PC-9 (cell line): ENCODE measurements at regions not wholly inside any gene's neighbourhood (a gene's known extent, or its start where the extent isn't known, plus 50 kb on each side); places are given as distances from the start of the nearest gene placed in this dataset.

Source experiments
- BruUV-seq: library from RNA; stranded (reverse); fragments of 400-500 nt; replicated peaks from 2 replicates; lab custom pipeline; 2021; lab: Mats Ljungman, UMichigan
- CTCF ChIA-PET: fragments of 300-600 bp; sonication (Branson Sonifier 250); formaldehyde crosslinking; loops from one replicate; lab custom pipeline; 2022; ENCODE audit warnings: antibody characterized with exemption; lab: Charles Lee
- POLR2A ChIA-PET: fragments of 300-600 bp; sonication (Branson Sonifier 250); formaldehyde crosslinking; loops from one replicate; lab custom pipeline; 2022; ENCODE audit warnings: antibody characterized with exemption; ENCODE audit not compliant: unreplicated experiment; lab: Charles Lee
- DNase-seq, 2 experiments: peaks; one replicate each; pipeline versions ENCODE4 v3.0.0 to v3.0.0-alpha.2; 2015 to 2022; ENCODE audit warnings: mixed read lengths in 1 of 2
- H2AFZ ChIP-seq: fragments of 200-600 bp; sonication (generic); 2 replicates; pipeline ENCODE4 v1.8.1; 2017; ENCODE audit warnings: antibody characterized with exemption
- H3F3A ChIP-seq: fragments of 200-600 bp; sonication (generic); 2 replicates; pipeline ENCODE4 v1.8.1; 2017; ENCODE audit warnings: antibody characterized with exemption, mild to moderate bottlenecking, low read depth; ENCODE audit not compliant: insufficient read depth
- H3K27ac ChIP-seq: fragments of 200-600 bp; sonication (generic); 2 replicates; pipeline ENCODE4 v1.6.1; 2016; ENCODE audit warnings: mixed run types
- H3K27me3 ChIP-seq: fragments of 200-600 bp; sonication (generic); 2 replicates; pipeline ENCODE4 v1.6.1; 2016; ENCODE audit warnings: low read depth, mixed run types; ENCODE audit not compliant: insufficient read depth
- H3K36me3 ChIP-seq: fragments of 200-600 bp; sonication (generic); 2 replicates; pipeline ENCODE4 v1.6.1; 2016; ENCODE audit warnings: low read depth, mixed run types
- H3K4me1 ChIP-seq: fragments of 200-600 bp; sonication (generic); replicated peaks from 2 replicates; pipeline ENCODE4 v1.6.1; 2016; ENCODE audit warnings: mixed run types; ENCODE audit not compliant: insufficient read depth
- H3K4me2 ChIP-seq: fragments of 200-600 bp; sonication (generic); 2 replicates; pipeline ENCODE4 v1.6.1; 2017; ENCODE audit warnings: mixed run types
- H3K4me3 ChIP-seq: fragments of 200-600 bp; sonication (generic); 2 replicates; pipeline ENCODE4 v1.6.1; 2016; ENCODE audit warnings: mixed run types
- H3K79me2 ChIP-seq: fragments of 200-600 bp; sonication (generic); 2 replicates; pipeline ENCODE4 v1.6.1; 2017; ENCODE audit warnings: low read depth, mixed run types
- H3K9me2 ChIP-seq: fragments of 200-600 bp; sonication (generic); 2 replicates; pipeline ENCODE4 v1.8.1; 2017; ENCODE audit warnings: mild to moderate bottlenecking; ENCODE audit not compliant: insufficient read depth
- H3K9me3 ChIP-seq: fragments of 200-600 bp; sonication (generic); 2 replicates; pipeline ENCODE4 v1.8.1; 2016; ENCODE audit warnings: low read depth; ENCODE audit not compliant: insufficient read depth
- H4K20me1 ChIP-seq: fragments of 200-600 bp; sonication (generic); 2 replicates; pipeline ENCODE4 v1.8.1; 2017; ENCODE audit not compliant: insufficient read depth
- EZH2 ChIP-seq: fragments of 200-600 bp; sonication (generic); IDR thresholded peaks from 2 replicates; pipeline ENCODE4 v1.8.0; 2017; ENCODE audit warnings: antibody characterized with exemption, low read depth
- intact Hi-C: fragments of 100-400 bp; cut with micrococcal nuclease; formaldehyde crosslinking; loops from one replicate; pipeline ENCODE4 v1.10.0; 2022; ENCODE audit not compliant: unreplicated experiment
- TF ChIP-seq, protein P1 (sequence below): fragments of 200-600 bp; sonication (generic); conservative IDR thresholded peaks from 2 replicates; pipeline ENCODE4 v1.6.1; 2017; ENCODE audit warnings: mixed run types, antibody characterized with exemption, mild to moderate bottlenecking, moderate library complexity

DNA sequence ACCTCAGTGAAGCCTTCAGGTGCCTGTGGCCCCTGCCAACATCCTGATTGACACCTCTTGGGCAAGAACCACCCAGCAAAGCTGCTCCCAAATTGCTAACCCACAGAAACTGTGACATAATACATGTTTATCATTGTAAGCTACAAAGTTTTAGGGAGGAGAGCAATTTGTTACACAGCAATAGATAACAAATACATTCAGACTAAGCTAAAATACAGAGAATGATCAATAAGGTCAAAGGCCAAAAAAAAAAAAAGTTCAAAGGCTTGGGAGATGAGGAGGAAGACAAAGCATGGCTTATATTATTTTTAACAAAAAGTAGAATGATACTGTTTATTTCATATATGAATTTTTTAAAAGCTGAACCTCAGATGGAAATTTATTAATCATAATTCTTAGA is 105.9 kb downstream of the ID4 start:
- H3K79me2 ChIP-seq: no peaks in the 10 kb centered on the region
- no peaks in the 10 kb centered on the region for H3K9me2 ChIP-seq
- no peaks in the 10 kb centered on the region; the same call in 1 of the 2 replicates for H3K9me3 ChIP-seq
- no peak overlapping the region for H2AFZ ChIP-seq
- intact Hi-C loops: no loop called here
- H3K27me3 ChIP-seq: 0 out of 2 replicates have a peak, but pooled peaks cover 3% of the 10 kb centered on the region
- no peaks in the 10 kb centered on the region for H3F3A ChIP-seq
- H3K4me2 ChIP-seq: no peak overlapping the region
- H4K20me1 ChIP-seq: no peaks in the 10 kb centered on the region
- no peak overlapping the region for H3K4me3 ChIP-seq
- TF ChIP-seq EZH2: no peak
- TF ChIP-seq, protein P1, sequence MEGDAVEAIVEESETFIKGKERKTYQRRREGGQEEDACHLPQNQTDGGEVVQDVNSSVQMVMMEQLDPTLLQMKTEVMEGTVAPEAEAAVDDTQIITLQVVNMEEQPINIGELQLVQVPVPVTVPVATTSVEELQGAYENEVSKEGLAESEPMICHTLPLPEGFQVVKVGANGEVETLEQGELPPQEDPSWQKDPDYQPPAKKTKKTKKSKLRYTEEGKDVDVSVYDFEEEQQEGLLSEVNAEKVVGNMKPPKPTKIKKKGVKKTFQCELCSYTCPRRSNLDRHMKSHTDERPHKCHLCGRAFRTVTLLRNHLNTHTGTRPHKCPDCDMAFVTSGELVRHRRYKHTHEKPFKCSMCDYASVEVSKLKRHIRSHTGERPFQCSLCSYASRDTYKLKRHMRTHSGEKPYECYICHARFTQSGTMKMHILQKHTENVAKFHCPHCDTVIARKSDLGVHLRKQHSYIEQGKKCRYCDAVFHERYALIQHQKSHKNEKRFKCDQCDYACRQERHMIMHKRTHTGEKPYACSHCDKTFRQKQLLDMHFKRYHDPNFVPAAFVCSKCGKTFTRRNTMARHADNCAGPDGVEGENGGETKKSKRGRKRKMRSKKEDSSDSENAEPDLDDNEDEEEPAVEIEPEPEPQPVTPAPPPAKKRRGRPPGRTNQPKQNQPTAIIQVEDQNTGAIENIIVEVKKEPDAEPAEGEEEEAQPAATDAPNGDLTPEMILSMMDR: no peak
- POLR2A ChIA-PET: no interaction called here
- BruUV-seq: no TSS peak
- H3K36me3 ChIP-seq: no peaks in the 10 kb centered on the region
- no peak overlapping the region for H3K27ac ChIP-seq
- CTCF ChIA-PET: no interaction called here
- H3K4me1 ChIP-seq: no peaks in the 10 kb centered on the region
- DNase-seq: no peak

DNA sequence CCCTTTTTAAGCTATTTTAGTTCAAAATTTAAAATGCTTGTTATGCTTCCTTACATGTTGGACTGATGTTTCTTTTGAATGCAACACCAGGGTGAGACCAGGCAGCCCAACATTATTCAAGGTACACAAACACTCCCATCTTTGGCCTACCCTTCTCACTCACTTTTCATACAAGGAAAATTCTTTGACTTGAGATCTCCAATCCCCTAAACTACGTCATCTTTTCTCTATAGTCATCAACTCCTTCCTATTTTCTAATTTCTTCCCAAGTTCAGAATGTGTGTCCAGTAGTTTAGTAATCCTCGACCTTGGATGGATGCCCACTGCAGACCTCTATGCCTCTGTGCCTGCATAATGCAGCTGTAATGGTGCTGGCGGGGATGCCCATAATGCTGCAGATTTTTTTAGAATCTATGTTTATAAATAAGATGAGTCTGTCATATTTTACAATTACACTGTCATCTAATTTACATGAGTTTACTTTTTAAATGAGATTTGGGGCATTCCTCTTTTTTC is 108.7 kb downstream of the ID4 start:
- CTCF ChIA-PET: no interaction called here
- intact Hi-C loops: no loop called here
- no peaks in the 10 kb centered on the region for H3K79me2 ChIP-seq
- no peak overlapping the region for H3K4me2 ChIP-seq
- TF ChIP-seq, protein P1: no peak
- TF ChIP-seq EZH2: no peak
- POLR2A ChIA-PET: no interaction called here
- BruUV-seq: no TSS peak
- no peak overlapping the region for H2AFZ ChIP-seq
- H3K27ac ChIP-seq: no peak overlapping the region
- H3K27me3 ChIP-seq: 0 out of 2 replicates have a peak, but pooled peaks cover 3% of the 10 kb centered on the region
- no peaks in the 10 kb centered on the region for H3F3A ChIP-seq
- H3K4me1 ChIP-seq: no peaks in the 10 kb centered on the region
- no peaks in the 10 kb centered on the region for H3K9me2 ChIP-seq
- DNase-seq: no peak
- H3K36me3 ChIP-seq: no peaks in the 10 kb centered on the region
- no peaks in the 10 kb centered on the region for H4K20me1 ChIP-seq
- H3K9me3 ChIP-seq: no peaks in the 10 kb centered on the region; the same call in 1 of the 2 replicates
- no peak overlapping the region for H3K4me3 ChIP-seq

DNA sequence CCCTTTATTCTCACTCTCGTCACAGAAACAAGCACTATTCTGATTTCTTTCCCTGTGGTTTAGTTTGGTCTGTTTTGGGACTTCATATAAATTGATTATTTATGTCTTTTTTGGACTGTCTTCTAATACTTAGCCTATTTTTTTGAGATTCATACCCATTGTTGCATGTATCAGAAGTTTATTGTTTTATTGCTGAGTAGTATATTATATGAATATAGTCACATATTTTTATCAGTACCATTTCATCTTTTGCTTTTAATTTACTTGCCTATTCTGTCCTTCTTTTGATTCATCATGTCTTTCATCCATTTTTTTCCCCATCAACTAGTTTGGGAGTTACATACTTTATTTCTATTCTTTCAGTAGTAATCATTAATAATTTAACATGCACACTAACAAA is 112.0 kb downstream of the ID4 start:
- H3K9me2 ChIP-seq: no peaks in the 10 kb centered on the region
- no peaks in the 10 kb centered on the region for H3K4me1 ChIP-seq
- TF ChIP-seq, protein P1: no peak
- no peak for TF ChIP-seq EZH2
- no peak for DNase-seq
- no peaks in the 10 kb centered on the region for H3K36me3 ChIP-seq
- H3F3A ChIP-seq: no peaks in the 10 kb centered on the region
- no peaks in the 10 kb centered on the region; the same call in 1 of the 2 replicates for H3K9me3 ChIP-seq
- no peaks in the 10 kb centered on the region for H4K20me1 ChIP-seq
- no peaks in the 10 kb centered on the region for H3K79me2 ChIP-seq
- intact Hi-C loops: no loop called here
- H2AFZ ChIP-seq: no peak overlapping the region
- no peak overlapping the region for H3K4me3 ChIP-seq
- BruUV-seq: no TSS peak
- no peak overlapping the region for H3K27ac ChIP-seq
- 0 out of 2 replicates have a peak, but pooled peaks cover 3% of the 10 kb centered on the region for H3K27me3 ChIP-seq
- POLR2A ChIA-PET: no interaction called here
- H3K4me2 ChIP-seq: no peak overlapping the region
- CTCF ChIA-PET: no interaction called here
